ENCODE measurements at regions not wholly inside any gene's neighbourhood (a gene's known extent, or its start where the extent isn't known, plus 50 kb on each side); places are given as distances from the start of the nearest gene placed in this dataset.
"Not testable (repeated sequence)": the region's sequence is repeated elsewhere in the genome, so short reads cannot be mapped to it uniquely, and the experiment has no call there.

GRCh38 chrX:65331371-65331770 is 203.2 kb downstream of the LAS1L start:
- DNase-seq (ENCODE audit: low read depth): no peak

GRCh38 chrX:65300104-65300809 is 234.3 kb downstream of the LAS1L start:
- DNase-seq (ENCODE audit: low read depth): no peak

GRCh38 chrX:65282905-65283304 is 251.7 kb downstream of the LAS1L start:
- DNase-seq (ENCODE audit: low read depth): not testable (repeated sequence)

- DNase-seq (ENCODE audit: low read depth): no peak
These were observed 261.4 kb downstream of the LAS1L start for GRCh38 chrX:65273152-65273551.

GRCh38 chrX:65266482-65266881 is 268.1 kb downstream of the LAS1L start:
- DNase-seq (ENCODE audit: low read depth): no peak

GRCh38 chrX:65253817-65254216 is 277.6 kb upstream of the ZC4H2 start:
- no peak for DNase-seq (ENCODE audit: low read depth)

- no peak for DNase-seq (ENCODE audit: low read depth)
These were observed 264.9 kb upstream of the ZC4H2 start for GRCh38 chrX:65241059-65241721.

- no peak for DNase-seq (ENCODE audit: low read depth)
These were observed 227.3 kb upstream of the ZC4H2 start for GRCh38 chrX:65203545-65203944.

GRCh38 chrX:65196758-65197360 is 220.6 kb upstream of the ZC4H2 start:
- no peak for DNase-seq (ENCODE audit: low read depth)

GRCh38 chrX:65195621-65196020 is 219.4 kb upstream of the ZC4H2 start:
- DNase-seq (ENCODE audit: low read depth): no peak

- no peak for DNase-seq (ENCODE audit: low read depth)
These were observed 218.3 kb upstream of the ZC4H2 start for GRCh38 chrX:65194547-65194946.

GRCh38 chrX:65163325-65163724 is 187.1 kb upstream of the ZC4H2 start:
- DNase-seq (ENCODE audit: low read depth): not testable (repeated sequence)

- DNase-seq (ENCODE audit: low read depth): no peak
These were observed 172.0 kb upstream of the ZC4H2 start for GRCh38 chrX:65148232-65148631.

GRCh38 chrX:65136424-65136823 is 160.2 kb upstream of the ZC4H2 start:
- DNase-seq (ENCODE audit: low read depth): no peak

- no peak for DNase-seq (ENCODE audit: low read depth)
These were observed 151.6 kb upstream of the ZC4H2 start for GRCh38 chrX:65127842-65128241.

- no peak for DNase-seq (ENCODE audit: low read depth)
These were observed 122.6 kb upstream of the ZC4H2 start for GRCh38 chrX:65098851-65099250.

- no peak for DNase-seq (ENCODE audit: low read depth)
These were observed 117.4 kb upstream of the ZC4H2 start for GRCh38 chrX:65093658-65094057.

- DNase-seq (ENCODE audit: low read depth): no peak
These were observed 97.0 kb upstream of the ZC4H2 start for GRCh38 chrX:65073233-65073632.

- DNase-seq (ENCODE audit: low read depth): no peak
These were observed 96.3 kb upstream of the ZC4H2 start for GRCh38 chrX:65072590-65072989.

- DNase-seq (ENCODE audit: low read depth): not testable (repeated sequence)
These were observed 82.4 kb upstream of the ZC4H2 start for GRCh38 chrX:65058626-65059025.

GRCh38 chrX:65045001-65045400 is 68.8 kb upstream of the ZC4H2 start:
- no peak for DNase-seq (ENCODE audit: low read depth)

GRCh38 chrX:65035446-65035770 is 59.2 kb upstream of the ZC4H2 start:
- DNase-seq (ENCODE audit: low read depth): peak; percentile 9

GRCh38 chrX:65034668-65035445 is 58.6 kb upstream of the ZC4H2 start, which contains the start of gene ZC3H12B:
Gene ZC3H12B, plus strand, starts transcription at chrX:65034826.
- DNase-seq (ENCODE audit: low read depth): peak; percentile 51
